ENCODE measurements at regions not wholly inside any gene's neighbourhood (a gene's known extent, or its start where the extent isn't known, plus 50 kb on each side); places are given as distances from the start of the nearest gene placed in this dataset.

DNA sequence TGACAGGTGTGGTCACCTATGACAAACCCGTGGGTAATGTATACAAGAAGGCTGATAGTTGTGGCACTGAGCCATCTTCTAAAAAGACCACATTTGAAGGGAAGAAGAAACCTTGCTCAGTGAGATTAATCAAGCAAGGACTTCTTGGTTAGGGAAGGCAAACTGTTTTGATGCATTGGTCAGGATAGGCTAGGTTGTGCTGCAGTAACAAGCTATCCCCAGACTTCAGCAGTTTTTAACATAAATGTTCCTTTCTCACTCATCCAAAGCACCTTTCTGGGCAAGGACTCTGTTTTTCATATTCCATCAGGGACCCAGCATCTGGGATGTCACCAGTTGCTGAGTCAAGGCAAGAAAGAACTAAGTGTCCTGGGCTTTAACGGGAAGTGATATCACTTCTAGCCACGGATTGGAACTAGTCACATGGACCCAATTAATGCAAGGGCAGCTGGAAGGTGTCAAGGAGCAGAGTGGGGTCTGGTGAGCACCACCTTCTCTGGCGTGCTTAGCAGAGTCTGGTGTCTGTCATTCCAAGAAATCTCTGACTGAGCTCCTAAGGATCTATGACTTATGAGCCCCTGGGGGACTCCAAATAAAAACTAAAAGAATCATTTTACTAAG is 52.0 kb upstream of the CCL2 start:
- no peak for DNase-seq

DNA sequence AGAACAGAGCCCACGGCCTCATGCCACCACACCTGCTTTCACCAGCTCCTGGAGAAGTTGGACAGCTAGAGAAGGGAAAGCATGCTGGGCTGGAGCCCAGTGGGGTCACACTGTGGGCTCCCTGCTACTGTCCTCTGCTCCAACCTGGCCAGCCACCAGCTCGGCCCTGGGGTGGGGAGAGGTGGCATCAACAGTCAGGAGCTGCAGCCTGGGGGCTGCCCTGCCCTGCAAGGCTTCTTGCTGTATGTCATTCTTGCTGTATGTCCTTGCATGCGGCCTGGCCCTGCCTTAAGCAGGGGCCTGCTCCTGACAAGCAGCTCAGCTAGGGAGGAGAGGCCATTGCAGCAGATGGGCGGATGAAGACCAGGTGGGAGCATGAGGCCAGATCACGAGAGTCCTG is 50.7 kb upstream of the CCL2 start:
- DNase-seq: no peak
